ENCODE measurements at regions not wholly inside any gene's neighbourhood (a gene's known extent, or its start where the extent isn't known, plus 50 kb on each side); places are given as distances from the start of the nearest gene placed in this dataset.

GRCh38 chr5:1942630-1943029 lies 59.9 kb upstream of the IRX4 start:
- Histone ChIP-seq H3K4me3 (ENCODE audit: low read length) (no peak overlapping the region), H3K9me3 (ENCODE audit: control insufficient read depth, low read length) (no peaks in the 10 kb centered on the region), H3K4me1 (ENCODE audit: control insufficient read depth, insufficient read depth, low read length) (no peaks in the 10 kb centered on the region), H3K9ac (ENCODE audit: low read length) (no peak overlapping the region), H3K27me3 (replicated peaks; ENCODE audit: control insufficient read depth, insufficient read depth, low read length) (peaks cover 12% of the 10 kb centered on the region), H3K36me3 (ENCODE audit: control insufficient read depth, insufficient read depth, low read length, severe bottlenecking) (no peaks in the 10 kb centered on the region)
- DNase-seq (ENCODE audit: low read depth) = no peak

DNA sequence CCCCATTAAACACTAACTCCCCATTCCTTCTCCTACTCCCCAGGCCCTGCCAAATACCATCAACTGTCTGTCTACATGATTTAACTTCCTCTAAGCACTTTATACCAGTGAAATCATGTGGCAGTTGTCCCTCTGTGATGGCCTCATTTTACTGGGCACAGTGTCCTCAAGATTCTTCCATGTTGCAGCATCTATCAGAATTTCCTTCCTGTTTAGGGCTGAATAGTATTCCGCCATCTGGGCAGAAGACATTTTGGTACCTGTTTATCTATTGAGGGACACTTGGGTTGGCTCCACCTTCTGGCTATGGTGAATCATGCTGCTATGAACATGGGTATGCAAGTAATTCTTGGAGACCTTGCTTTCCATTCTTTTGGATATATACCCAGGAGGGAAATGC lies 59.4 kb upstream of the IRX4 start:
- H3K36me3 ChIP-seq (ENCODE audit: control insufficient read depth, insufficient read depth, low read length, severe bottlenecking) = no peaks in the 10 kb centered on the region
- H3K9ac ChIP-seq (ENCODE audit: low read length) = no peak overlapping the region
- peaks cover 12% of the 10 kb centered on the region for H3K27me3 ChIP-seq (replicated peaks; ENCODE audit: control insufficient read depth, insufficient read depth, low read length)
- H3K4me1 ChIP-seq (ENCODE audit: control insufficient read depth, insufficient read depth, low read length) = no peaks in the 10 kb centered on the region
- DNase-seq (ENCODE audit: low read depth) = no peak
- no peak overlapping the region for H3K4me3 ChIP-seq (ENCODE audit: low read length)
- no peaks in the 10 kb centered on the region for H3K9me3 ChIP-seq (ENCODE audit: control insufficient read depth, low read length)

DNA sequence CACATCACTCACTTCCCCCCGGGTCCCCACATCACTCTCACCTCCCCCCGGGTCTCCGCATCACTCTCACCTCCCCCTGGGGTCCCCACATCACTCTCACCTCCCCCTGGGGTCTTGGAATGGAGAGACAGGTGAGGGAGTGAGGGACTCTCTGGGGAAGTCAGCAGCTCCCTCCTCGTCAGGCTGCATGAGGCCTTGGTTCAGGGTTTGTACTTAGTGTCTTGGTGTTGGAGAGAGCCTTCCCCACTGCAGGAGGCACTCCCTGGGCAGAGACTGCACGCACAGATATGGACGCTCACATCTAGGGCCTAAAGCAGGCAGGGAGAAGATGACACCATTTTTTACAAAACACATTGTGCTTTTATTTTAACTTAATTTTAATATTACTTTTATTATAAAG lies 56.5 kb upstream of the IRX4 start:
- Histone ChIP-seq H3K4me3 (ENCODE audit: low read length) (no peak overlapping the region), H3K9ac (ENCODE audit: low read length) (no peak overlapping the region), H3K4me1 (ENCODE audit: control insufficient read depth, insufficient read depth, low read length) (no peaks in the 10 kb centered on the region), H3K36me3 (ENCODE audit: control insufficient read depth, insufficient read depth, low read length, severe bottlenecking) (no peaks in the 10 kb centered on the region), H3K9me3 (ENCODE audit: control insufficient read depth, low read length) (no peaks in the 10 kb centered on the region), H3K27me3 (replicated peaks; ENCODE audit: control insufficient read depth, insufficient read depth, low read length) (peaks cover 6% of the 10 kb centered on the region)
- DNase-seq (ENCODE audit: low read depth) = no peak

DNA sequence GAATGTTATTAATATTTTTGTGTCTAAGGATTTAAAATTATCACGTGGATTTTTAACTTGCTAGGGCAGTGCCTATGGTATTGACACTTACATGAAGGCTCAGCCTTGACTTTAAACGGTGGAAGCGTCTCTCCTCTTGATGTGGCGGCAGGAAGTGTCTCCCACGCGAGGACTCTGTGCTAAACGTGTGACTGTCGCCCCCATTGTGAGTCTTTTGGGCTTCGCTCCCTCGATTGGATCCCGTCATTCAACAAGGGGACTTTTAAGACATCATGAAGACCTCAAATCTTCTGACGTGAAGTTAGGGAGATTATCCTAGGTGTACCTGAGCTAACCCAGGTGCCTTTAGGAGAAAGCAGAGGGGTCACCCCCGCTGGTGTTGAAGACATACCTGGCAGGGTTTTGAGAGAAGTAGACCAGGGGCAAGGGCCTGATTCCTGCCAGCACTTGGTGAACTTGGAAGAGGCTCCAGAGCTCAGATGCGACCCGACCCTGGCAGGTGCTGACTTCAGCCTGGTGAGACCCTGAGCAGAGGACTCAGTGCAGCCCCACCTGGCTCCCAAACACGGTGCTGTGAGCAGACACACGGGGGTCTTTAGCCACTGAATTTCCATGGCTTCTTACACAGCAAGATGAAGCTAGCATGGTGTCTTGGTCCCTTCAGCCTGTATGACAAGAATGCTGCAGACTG lies 55.7 kb upstream of the IRX4 start:
- H3K27me3 ChIP-seq (replicated peaks; ENCODE audit: control insufficient read depth, insufficient read depth, low read length) = peaks cover 2% of the 10 kb centered on the region
- no peaks in the 10 kb centered on the region for H3K9me3 ChIP-seq (ENCODE audit: control insufficient read depth, low read length)
- no peaks in the 10 kb centered on the region for H3K4me1 ChIP-seq (ENCODE audit: control insufficient read depth, insufficient read depth, low read length)
- no peak overlapping the region for H3K9ac ChIP-seq (ENCODE audit: low read length)
- no peak for DNase-seq (ENCODE audit: low read depth)
- H3K36me3 ChIP-seq (ENCODE audit: control insufficient read depth, insufficient read depth, low read length, severe bottlenecking) = no peaks in the 10 kb centered on the region
- H3K4me3 ChIP-seq (ENCODE audit: low read length) = no peak overlapping the region

- no peak for DNase-seq (ENCODE audit: low read depth)
- peaks cover 3% of the 10 kb centered on the region for H3K27me3 ChIP-seq (replicated peaks; ENCODE audit: control insufficient read depth, insufficient read depth, low read length)
- no peaks in the 10 kb centered on the region for H3K9me3 ChIP-seq (ENCODE audit: control insufficient read depth, low read length)
- H3K36me3 ChIP-seq (ENCODE audit: control insufficient read depth, insufficient read depth, low read length, severe bottlenecking) = no peaks in the 10 kb centered on the region
- no peak overlapping the region for H3K4me3 ChIP-seq (ENCODE audit: low read length)
- H3K9ac ChIP-seq (ENCODE audit: low read length) = no peak overlapping the region
- H3K4me1 ChIP-seq (ENCODE audit: control insufficient read depth, insufficient read depth, low read length) = no peaks in the 10 kb centered on the region
These were observed 54.9 kb upstream of the IRX4 start for GRCh38 chr5:1937590-1937989.

DNA sequence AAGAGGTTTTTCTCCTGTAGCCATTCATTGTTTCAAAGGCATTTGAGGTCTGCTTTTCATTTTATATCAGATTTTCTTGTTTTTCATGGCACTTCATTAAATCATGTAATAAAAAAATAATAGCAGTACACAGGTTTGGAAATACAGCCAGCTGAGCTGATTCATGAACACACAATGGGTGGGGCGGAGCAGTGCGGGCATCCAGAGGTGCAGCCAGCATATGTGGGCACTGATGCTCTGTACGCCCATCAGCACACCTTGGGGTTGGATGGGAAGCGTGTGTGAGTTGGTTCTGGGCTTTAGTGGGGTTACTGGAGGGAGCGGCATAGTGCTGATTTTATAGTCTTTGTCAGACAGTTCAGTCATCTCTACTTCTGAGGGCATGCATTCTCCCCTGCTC lies 54.2 kb upstream of the IRX4 start:
- Histone ChIP-seq H3K9me3 (ENCODE audit: control insufficient read depth, low read length) (no peaks in the 10 kb centered on the region), H3K4me1 (ENCODE audit: control insufficient read depth, insufficient read depth, low read length) (no peaks in the 10 kb centered on the region), H3K36me3 (ENCODE audit: control insufficient read depth, insufficient read depth, low read length, severe bottlenecking) (no peaks in the 10 kb centered on the region), H3K9ac (ENCODE audit: low read length) (no peak overlapping the region), H3K27me3 (replicated peaks; ENCODE audit: control insufficient read depth, insufficient read depth, low read length) (peaks cover 8% of the 10 kb centered on the region), H3K4me3 (ENCODE audit: low read length) (no peak overlapping the region)
- DNase-seq (ENCODE audit: low read depth) = no peak

DNA sequence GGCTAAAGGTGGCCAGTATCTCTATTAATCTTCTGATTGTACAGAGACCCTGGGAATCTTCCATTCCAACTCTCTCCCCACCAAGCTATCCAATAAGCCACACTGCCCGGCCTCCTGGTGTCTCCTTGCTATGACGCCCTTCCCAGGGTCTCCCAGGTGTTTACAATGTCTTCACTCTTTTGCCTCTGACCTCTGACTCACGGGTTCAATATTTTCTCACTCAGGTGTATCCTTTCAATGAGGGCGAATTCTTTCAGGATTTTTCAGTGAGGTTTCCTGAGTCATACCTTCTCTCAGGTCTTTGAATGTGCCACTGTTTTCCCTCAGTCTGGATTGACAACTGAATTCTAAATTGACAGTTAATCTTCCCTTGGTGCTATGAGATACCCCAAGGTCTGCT lies 53.7 kb upstream of the IRX4 start:
- no peaks in the 10 kb centered on the region for H3K9me3 ChIP-seq (ENCODE audit: control insufficient read depth, low read length)
- H3K4me3 ChIP-seq (ENCODE audit: low read length) = no peak overlapping the region
- no peak overlapping the region for H3K9ac ChIP-seq (ENCODE audit: low read length)
- no peaks in the 10 kb centered on the region for H3K4me1 ChIP-seq (ENCODE audit: control insufficient read depth, insufficient read depth, low read length)
- H3K36me3 ChIP-seq (ENCODE audit: control insufficient read depth, insufficient read depth, low read length, severe bottlenecking) = no peaks in the 10 kb centered on the region
- DNase-seq (ENCODE audit: low read depth) = no peak
- H3K27me3 ChIP-seq (replicated peaks; ENCODE audit: control insufficient read depth, insufficient read depth, low read length) = peaks cover 8% of the 10 kb centered on the region

- DNase-seq (ENCODE audit: low read depth) = no peak
- H3K36me3 ChIP-seq (ENCODE audit: control insufficient read depth, insufficient read depth, low read length, severe bottlenecking) = no peaks in the 10 kb centered on the region
- no peaks in the 10 kb centered on the region for H3K4me1 ChIP-seq (ENCODE audit: control insufficient read depth, insufficient read depth, low read length)
- H3K27me3 ChIP-seq (replicated peaks; ENCODE audit: control insufficient read depth, insufficient read depth, low read length) = peaks cover 8% of the 10 kb centered on the region
- no peak overlapping the region for H3K9ac ChIP-seq (ENCODE audit: low read length)
- H3K9me3 ChIP-seq (ENCODE audit: control insufficient read depth, low read length) = no peaks in the 10 kb centered on the region
- H3K4me3 ChIP-seq (ENCODE audit: low read length) = no peak overlapping the region
These were observed 52.2 kb upstream of the IRX4 start for GRCh38 chr5:1934801-1935429.

DNA sequence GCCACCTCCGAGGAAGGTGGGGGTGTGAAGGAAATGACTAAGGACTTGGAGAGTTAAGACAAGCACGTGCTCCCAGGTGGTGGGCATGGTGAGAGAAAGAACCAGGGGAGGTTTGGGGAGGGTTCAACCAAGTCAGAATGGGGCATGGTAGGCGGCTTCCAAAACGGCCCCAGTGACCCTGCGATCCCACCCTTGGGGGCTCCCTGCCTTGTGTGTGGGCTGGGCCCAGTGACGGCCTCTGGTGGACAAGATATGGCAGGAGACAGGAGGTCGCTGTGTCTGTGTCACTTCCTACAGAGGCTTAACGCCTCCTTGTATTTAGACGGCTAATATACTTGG lies 51.3 kb upstream of the IRX4 start:
- no peak for DNase-seq (ENCODE audit: low read depth)
- Histone ChIP-seq H3K9me3 (ENCODE audit: control insufficient read depth, low read length) (no peaks in the 10 kb centered on the region), H3K9ac (ENCODE audit: low read length) (no peak overlapping the region), H3K36me3 (ENCODE audit: control insufficient read depth, insufficient read depth, low read length, severe bottlenecking) (no peaks in the 10 kb centered on the region), H3K4me1 (ENCODE audit: control insufficient read depth, insufficient read depth, low read length) (no peaks in the 10 kb centered on the region), H3K4me3 (ENCODE audit: low read length) (no peak overlapping the region), H3K27me3 (replicated peaks; ENCODE audit: control insufficient read depth, insufficient read depth, low read length) (peaks cover 15% of the 10 kb centered on the region)

GRCh38 chr5:1933364-1934055 lies 50.8 kb upstream of the IRX4 start:
- Histone ChIP-seq H3K4me1 (ENCODE audit: control insufficient read depth, insufficient read depth, low read length) (no peaks in the 10 kb centered on the region), H3K27me3 (replicated peaks; ENCODE audit: control insufficient read depth, insufficient read depth, low read length) (peaks cover 17% of the 10 kb centered on the region), H3K9me3 (ENCODE audit: control insufficient read depth, low read length) (no peaks in the 10 kb centered on the region), H3K9ac (ENCODE audit: low read length) (no peak overlapping the region), H3K36me3 (ENCODE audit: control insufficient read depth, insufficient read depth, low read length, severe bottlenecking) (no peaks in the 10 kb centered on the region), H3K4me3 (ENCODE audit: low read length) (no peak overlapping the region)
- no peak for DNase-seq (ENCODE audit: low read depth)

Measured in adipocyte (in vitro differentiated cells).